Smooth muscle cell (in vitro differentiated cells): ENCODE measurements at regions not wholly inside any gene's neighbourhood (a gene's known extent, or its start where the extent isn't known, plus 50 kb on each side); places are given as distances from the start of the nearest gene placed in this dataset.
"Not testable (repeated sequence)": the region's sequence is repeated elsewhere in the genome, so short reads cannot be mapped to it uniquely, and the experiment has no call there.

Source experiments
- DNase-seq: peaks from one replicate; lab custom pipeline; 2025; ENCODE audit not compliant: unreplicated experiment; lab: John Stamatoyannopoulos, UW
- H2AFZ ChIP-seq: fragments of 200-600 bp; sonication (generic); 2 replicates; pipeline ENCODE4 v1.6.0; 2016; ENCODE audit warnings: antibody characterized with exemption, low read depth, mild to moderate bottlenecking
- H3F3A ChIP-seq: fragments of 200-600 bp; sonication (generic); 2 replicates; pipeline ENCODE4 v1.6.0; 2017; ENCODE audit warnings: antibody characterized with exemption, low read depth
- H3K27ac ChIP-seq: fragments of 200-600 bp; sonication (generic); 2 replicates; pipeline ENCODE4 v1.5.1; 2016; ENCODE audit warnings: low read depth, mild to moderate bottlenecking
- H3K27me3 ChIP-seq: fragments of 200-600 bp; sonication (generic); 2 replicates; pipeline ENCODE4 v1.6.1; 2016; ENCODE audit warnings: low read depth, mild to moderate bottlenecking
- H3K36me3 ChIP-seq: fragments of 200-600 bp; sonication (generic); 2 replicates; pipeline ENCODE4 v1.5.1; 2016; ENCODE audit warnings: low read depth
- H3K4me1 ChIP-seq: fragments of 200-600 bp; sonication (generic); 2 replicates; pipeline ENCODE4 v1.5.1; 2016; ENCODE audit warnings: low read depth
- H3K4me2 ChIP-seq: fragments of 200-600 bp; sonication (generic); 2 replicates; pipeline ENCODE4 v1.6.0; 2016; ENCODE audit warnings: mild to moderate bottlenecking
- H3K4me3 ChIP-seq: fragments of 200-600 bp; sonication (generic); 2 replicates; pipeline ENCODE4 v1.5.1; 2016; ENCODE audit warnings: mild to moderate bottlenecking
- H3K79me2 ChIP-seq: fragments of 200-600 bp; sonication (generic); 2 replicates; pipeline ENCODE4 v1.6.0; 2016; ENCODE audit warnings: low read depth, mild to moderate bottlenecking
- H3K9ac ChIP-seq: fragments of 200-600 bp; sonication (generic); 2 replicates; pipeline ENCODE4 v1.6.0; 2016; ENCODE audit warnings: low read depth
- H3K9me3 ChIP-seq: fragments of 200-600 bp; sonication (generic); replicated peaks from 2 replicates; pipeline ENCODE4 v1.5.1; 2016; ENCODE audit warnings: low read depth
- H4K20me1 ChIP-seq: fragments of 200-600 bp; sonication (generic); 2 replicates; pipeline ENCODE4 v1.6.0; 2016; ENCODE audit warnings: low read depth
- WGBS: methylation state at CpG from one replicate; pipeline ENCODE4 v1.1.7; 2016; ENCODE audit warnings: low lambda C conversion rate; 5-methylcytosine and 5-hydroxymethylcytosine counted together
- TF ChIP-seq, protein P1 (sequence below): fragments of 200-600 bp; sonication (generic); IDR thresholded peaks from 2 replicates; pipeline ENCODE4 v1.5.1; 2017; ENCODE audit warnings: borderline replicate concordance, mild to moderate bottlenecking, antibody characterized with exemption; ENCODE audit not compliant: insufficient read depth, poor library complexity, severe bottlenecking

DNA sequence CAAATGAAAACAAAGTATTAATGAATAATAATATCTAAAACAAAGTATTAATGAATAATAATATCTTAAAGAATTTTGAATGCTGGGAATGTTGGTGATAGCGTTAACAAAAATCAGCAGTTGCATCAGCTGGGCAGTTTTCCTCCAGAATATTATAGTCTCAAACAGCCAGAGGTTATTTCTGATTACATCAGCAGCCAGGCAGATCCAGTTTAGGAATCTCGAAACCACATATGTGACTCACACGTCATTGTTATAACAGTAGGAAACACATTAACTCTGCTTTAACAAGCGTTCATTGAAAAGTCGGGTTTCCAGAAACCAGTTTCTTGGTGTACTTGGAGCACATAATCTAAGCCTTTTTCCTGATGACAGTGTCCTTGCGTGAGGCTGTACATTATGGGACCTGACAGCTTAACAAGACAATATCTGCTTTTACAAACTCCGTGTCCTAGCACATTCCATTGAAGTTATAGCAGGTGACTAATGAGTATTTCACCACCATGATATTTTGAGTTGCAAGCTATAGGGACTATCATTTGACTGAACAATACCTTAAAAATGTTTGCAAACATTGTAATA, 559.5 kb upstream of the KLF4 start:
- Histone ChIP-seq H2AFZ (no peak overlapping the region), H3K79me2 (no peaks in the 10 kb centered on the region), H3K27ac (peak overlapping the region; percentile 84), H3K4me3 (no peak overlapping the region), H3F3A (peaks cover 12% of the 10 kb centered on the region), H3K36me3 (no peaks in the 10 kb centered on the region), H3K4me1 (peaks cover 35% of the 10 kb centered on the region), H3K9me3 (no peaks in the 10 kb centered on the region), H3K4me2 (peak overlapping the region; percentile 50), H4K20me1 (no peaks in the 10 kb centered on the region), H3K9ac (peak overlapping the region; percentile 49), H3K27me3 (no peaks in the 10 kb centered on the region)
- DNase-seq, result no peak
- TF ChIP-seq, protein P1, sequence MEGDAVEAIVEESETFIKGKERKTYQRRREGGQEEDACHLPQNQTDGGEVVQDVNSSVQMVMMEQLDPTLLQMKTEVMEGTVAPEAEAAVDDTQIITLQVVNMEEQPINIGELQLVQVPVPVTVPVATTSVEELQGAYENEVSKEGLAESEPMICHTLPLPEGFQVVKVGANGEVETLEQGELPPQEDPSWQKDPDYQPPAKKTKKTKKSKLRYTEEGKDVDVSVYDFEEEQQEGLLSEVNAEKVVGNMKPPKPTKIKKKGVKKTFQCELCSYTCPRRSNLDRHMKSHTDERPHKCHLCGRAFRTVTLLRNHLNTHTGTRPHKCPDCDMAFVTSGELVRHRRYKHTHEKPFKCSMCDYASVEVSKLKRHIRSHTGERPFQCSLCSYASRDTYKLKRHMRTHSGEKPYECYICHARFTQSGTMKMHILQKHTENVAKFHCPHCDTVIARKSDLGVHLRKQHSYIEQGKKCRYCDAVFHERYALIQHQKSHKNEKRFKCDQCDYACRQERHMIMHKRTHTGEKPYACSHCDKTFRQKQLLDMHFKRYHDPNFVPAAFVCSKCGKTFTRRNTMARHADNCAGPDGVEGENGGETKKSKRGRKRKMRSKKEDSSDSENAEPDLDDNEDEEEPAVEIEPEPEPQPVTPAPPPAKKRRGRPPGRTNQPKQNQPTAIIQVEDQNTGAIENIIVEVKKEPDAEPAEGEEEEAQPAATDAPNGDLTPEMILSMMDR, result no peak
- WGBS, result under 1% methylated on average over 7 of the region's 7 CpGs

GRCh38 chr9:108048406-108049025, 558.9 kb upstream of the KLF4 start:
- H4K20me1 ChIP-seq, result no peaks in the 10 kb centered on the region
- H3K9ac ChIP-seq, result peak overlapping the region; percentile 62
- H3K4me2 ChIP-seq, result no peak overlapping the region
- peak overlapping the region; percentile 84 for H3K27ac ChIP-seq
- H3K4me3 ChIP-seq, result no peak overlapping the region
- H3K79me2 ChIP-seq, result no peaks in the 10 kb centered on the region
- peaks cover 29% of the 10 kb centered on the region for H3K4me1 ChIP-seq
- no peaks in the 10 kb centered on the region for H3K27me3 ChIP-seq
- DNase-seq, result no peak
- peaks cover 12% of the 10 kb centered on the region for H3F3A ChIP-seq
- no peak overlapping the region for H2AFZ ChIP-seq
- peaks cover 4% of the 10 kb centered on the region for H3K36me3 ChIP-seq
- H3K9me3 ChIP-seq, result peaks cover 4% of the 10 kb centered on the region
- TF ChIP-seq, protein P1, result no peak

GRCh38 chr9:108047777-108048176, 558.2 kb upstream of the KLF4 start:
- not testable (repeated sequence) for H3K9ac ChIP-seq, H3K36me3 ChIP-seq, H4K20me1 ChIP-seq, H3K79me2 ChIP-seq, H3K4me2 ChIP-seq, H3F3A ChIP-seq, H2AFZ ChIP-seq, H3K4me3 ChIP-seq, H3K27me3 ChIP-seq, H3K9me3 ChIP-seq, DNase-seq
- Histone ChIP-seq H3K4me1 (peaks cover 21% of the 10 kb centered on the region), H3K27ac (peak overlapping the region; percentile 84)
- 100% methylated on average over 1 of the region's 1 CpG for WGBS

DNA sequence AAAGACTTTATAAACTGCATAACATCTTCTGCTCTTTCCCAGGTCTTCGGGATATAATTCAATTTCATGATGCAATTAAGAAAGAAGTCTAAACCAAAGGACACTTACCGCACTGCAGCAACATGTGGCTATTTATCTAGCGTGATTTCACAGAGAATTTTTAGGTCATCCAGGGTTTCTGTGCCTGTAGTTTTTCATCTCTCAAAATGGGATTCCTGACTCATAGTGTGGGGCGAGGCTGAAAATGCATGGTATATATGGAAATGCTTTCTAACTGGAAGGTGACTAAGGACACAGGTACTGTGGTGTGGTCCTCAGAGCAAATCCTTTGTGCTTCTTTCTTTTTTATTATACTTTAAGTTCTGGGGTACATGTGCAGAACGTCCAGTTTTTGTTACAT, 557.7 kb upstream of the KLF4 start:
- 43% methylated on average over 5 of the region's 5 CpGs for WGBS
- no peak overlapping the region for H3K9ac ChIP-seq
- H3K36me3 ChIP-seq, result peaks cover 4% of the 10 kb centered on the region
- no peaks in the 10 kb centered on the region for H4K20me1 ChIP-seq
- H3K79me2 ChIP-seq, result no peaks in the 10 kb centered on the region
- DNase-seq, result no peak
- no peak overlapping the region for H2AFZ ChIP-seq
- TF ChIP-seq, protein P1, result no peak
- H3K9me3 ChIP-seq, result peaks cover 8% of the 10 kb centered on the region
- H3K4me2 ChIP-seq, result peak overlapping the region; percentile 7
- peaks cover 7% of the 10 kb centered on the region for H3F3A ChIP-seq
- no peaks in the 10 kb centered on the region for H3K27me3 ChIP-seq
- no peak overlapping the region for H3K4me3 ChIP-seq
- H3K27ac ChIP-seq, result peak overlapping the region; percentile 84
- peaks cover 16% of the 10 kb centered on the region for H3K4me1 ChIP-seq
